Liver (tissue), 8 donors: ENCODE measurements at regions not wholly inside any gene's neighbourhood (a gene's known extent, or its start where the extent isn't known, plus 50 kb on each side); places are given as distances from the start of the nearest gene placed in this dataset.

Experiments used
- DNase-seq: peaks from one replicate; pipeline ENCODE4 v3.0.0-alpha.2; 2017; ENCODE audit warnings: low spot score
- H3K27ac ChIP-seq, 2 donors: one replicate each; pipeline ENCODE4 v1.7.0; 2013; ENCODE audit warnings: inconsistent platforms in 2 of 2, low read length in 2 of 2, control low read depth in 1 of 2, low read depth in 1 of 2, mild to moderate bottlenecking in 1 of 2
- H3K27me3 ChIP-seq, 4 donors: one replicate each; pipeline versions ENCODE4 v1.6.1 to v1.7.0; 2013; ENCODE audit warnings: low read length in 3 of 4, inconsistent platforms in 1 of 4, mild to moderate bottlenecking in 1 of 4, moderate library complexity in 1 of 4; ENCODE audit not compliant: control insufficient read depth in 4 of 4, insufficient read depth in 4 of 4
- H3K36me3 ChIP-seq, 4 donors: one replicate each; pipeline versions ENCODE4 v1.6.1 to v1.7.0; 2013; ENCODE audit warnings: low read length in 3 of 4, mild to moderate bottlenecking in 3 of 4, low read depth in 1 of 4, moderate library complexity in 1 of 4; ENCODE audit not compliant: control insufficient read depth in 4 of 4, insufficient read depth in 3 of 4
- H3K4me1 ChIP-seq, 4 donors: one replicate each; pipeline versions ENCODE4 v1.6.1 to v1.7.0; 2013; ENCODE audit warnings: low read length in 3 of 4, mild to moderate bottlenecking in 3 of 4, moderate library complexity in 1 of 4; ENCODE audit not compliant: control insufficient read depth in 4 of 4, insufficient read depth in 4 of 4
- H3K4me3 ChIP-seq, 3 donors: one replicate each; pipeline versions ENCODE4 v1.6.1 to v1.7.0; 2013; ENCODE audit warnings: low read length in 3 of 3, control low read depth in 1 of 3, low read depth in 1 of 3, mild to moderate bottlenecking in 1 of 3
- H3K9ac ChIP-seq, 2 donors: one replicate each; pipeline ENCODE4 v1.7.0; 2013; ENCODE audit warnings: low read length in 2 of 2, mild to moderate bottlenecking in 2 of 2, moderate library complexity in 2 of 2, control low read depth in 1 of 2, low read depth in 1 of 2
- H3K9me3 ChIP-seq, 4 donors: one replicate each; pipeline versions ENCODE4 v1.6.1 to v1.7.0; 2013; ENCODE audit warnings: low read length in 3 of 4; ENCODE audit not compliant: control insufficient read depth in 4 of 4
- EGR1 ChIP-seq, 2 donors: IDR thresholded peaks; 2 replicates each; pipeline ENCODE4 v1.6.1; 2016 to 2018; ENCODE audit warnings: antibody characterized with exemption in 2 of 2, low read depth in 2 of 2
- FOXA2 ChIP-seq: IDR thresholded peaks from 2 replicates; pipeline ENCODE4 v1.6.1; 2016; ENCODE audit warnings: antibody characterized with exemption
- GABPA ChIP-seq, 2 donors: IDR thresholded peaks in 1 of 2; conservative IDR thresholded peaks in 1 of 2; 2 replicates each; pipeline ENCODE4 v1.6.1; 2016; ENCODE audit warnings: antibody characterized with exemption in 2 of 2, mild to moderate bottlenecking in 1 of 2, moderate library complexity in 1 of 2
- HNF4A ChIP-seq, 2 donors: conservative IDR thresholded peaks; 2 replicates each; pipeline ENCODE4 v1.6.1; 2016; ENCODE audit warnings: antibody characterized with exemption in 2 of 2, mild to moderate bottlenecking in 2 of 2
- HNF4G ChIP-seq: IDR thresholded peaks from 2 replicates; pipeline ENCODE4 v1.6.1; 2016; ENCODE audit warnings: antibody characterized with exemption
- JUND ChIP-seq, 2 donors: IDR thresholded peaks; 2 replicates each; pipeline ENCODE4 v1.6.1; 2016; ENCODE audit warnings: antibody characterized with exemption in 2 of 2
- RAD21 ChIP-seq, 2 donors: IDR thresholded peaks; 2 replicates each; pipeline ENCODE4 v1.6.1; 2016; ENCODE audit warnings: antibody characterized with exemption in 2 of 2, mild to moderate bottlenecking in 2 of 2
- RXRA ChIP-seq, 2 donors: IDR thresholded peaks; 2 replicates each; pipeline ENCODE4 v1.6.1; 2017 to 2018; ENCODE audit warnings: antibody characterized with exemption in 2 of 2, mild to moderate bottlenecking in 1 of 2
- TAF1 ChIP-seq: conservative IDR thresholded peaks from 2 replicates; pipeline ENCODE4 v1.6.1; 2016; ENCODE audit warnings: antibody characterized with exemption, mild to moderate bottlenecking
- WGBS: extraction: QIAGEN DNeasy Blood & Tissue Kit; methylation state at CpG from one replicate; pipeline ENCODE4 v1.1.7; 2013; 5-methylcytosine and 5-hydroxymethylcytosine counted together
- TF ChIP-seq, protein P1 (sequence below): IDR thresholded peaks from 2 replicates; pipeline ENCODE4 v1.6.1; 2016; ENCODE audit warnings: antibody characterized with exemption, mild to moderate bottlenecking
- TF ChIP-seq, protein P2 (sequence below): IDR thresholded peaks from 2 replicates; pipeline ENCODE4 v1.6.1; 2016; ENCODE audit warnings: antibody characterized with exemption
- TF ChIP-seq, protein P3 (sequence below): IDR thresholded peaks from 2 replicates; pipeline ENCODE4 v1.6.1; 2016; ENCODE audit warnings: antibody characterized with exemption
- TF ChIP-seq, protein P4 (sequence below): IDR thresholded peaks from 2 replicates; pipeline ENCODE4 v1.6.1; 2016; ENCODE audit warnings: antibody characterized with exemption
- TF ChIP-seq, protein P5 (sequence below): fragments of 150-350 bp; IDR thresholded peaks from 2 replicates; pipeline ENCODE4 v1.5.1; 2017; ENCODE audit warnings: improper control_type of control experiment, low read depth, low read length; ENCODE audit not compliant: missing input control
- donor health status: healthy.
- donor health status: healthy.
- donor health status: healthy.
- donor health status: healthy.
- donor health status: healthy.

DNA sequence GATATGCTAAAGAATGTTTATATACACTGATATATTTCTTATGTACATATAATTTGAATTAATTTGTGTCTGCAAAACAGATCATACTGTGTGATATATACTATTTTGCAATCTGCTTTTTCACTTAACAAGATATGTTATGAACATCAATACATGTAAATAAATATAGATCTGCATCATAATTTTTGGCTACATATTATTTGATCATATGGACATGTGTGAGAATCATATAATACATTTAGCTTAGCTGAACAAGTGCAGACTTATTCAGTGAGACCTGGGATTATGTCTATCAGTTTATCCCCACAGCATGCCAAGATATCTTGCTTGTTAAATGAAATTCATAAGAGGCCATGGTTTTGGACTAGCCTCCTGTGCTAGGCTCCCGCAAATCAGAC, 474.3 kb downstream of the ARHGEF28 start:
- WGBS = 97% methylated on average over 1 of the region's 1 CpG
- no peaks in the 10 kb centered on the region for H3K36me3 ChIP-seq
- H3K4me3 ChIP-seq = no peak overlapping the region
- no peaks in the 10 kb centered on the region for H3K27me3 ChIP-seq
- peaks cover 0 to 9% (median 2%) of the 10 kb centered on the region in 4 donors for H3K4me1 ChIP-seq
- H3K9ac ChIP-seq = no peak overlapping the region
- H3K9me3 ChIP-seq = peaks cover 0 to 8% (median 3%) of the 10 kb centered on the region in 4 donors
- DNase-seq = no peak
- H3K27ac ChIP-seq = no peak overlapping the region
- TF ChIP-seq HNF4A (conservative IDR thresholded peaks at IDR 0.05) = no peak
- TF ChIP-seq GABPA (IDR thresholded peaks at IDR 0.05 in 1 of 2, conservative IDR thresholded peaks at IDR 0.05 in 1 of 2) = no peak
- TF ChIP-seq RXRA (IDR thresholded peaks at IDR 0.05) = no peak
- no peak for TF ChIP-seq TAF1
- TF ChIP-seq, protein P1, sequence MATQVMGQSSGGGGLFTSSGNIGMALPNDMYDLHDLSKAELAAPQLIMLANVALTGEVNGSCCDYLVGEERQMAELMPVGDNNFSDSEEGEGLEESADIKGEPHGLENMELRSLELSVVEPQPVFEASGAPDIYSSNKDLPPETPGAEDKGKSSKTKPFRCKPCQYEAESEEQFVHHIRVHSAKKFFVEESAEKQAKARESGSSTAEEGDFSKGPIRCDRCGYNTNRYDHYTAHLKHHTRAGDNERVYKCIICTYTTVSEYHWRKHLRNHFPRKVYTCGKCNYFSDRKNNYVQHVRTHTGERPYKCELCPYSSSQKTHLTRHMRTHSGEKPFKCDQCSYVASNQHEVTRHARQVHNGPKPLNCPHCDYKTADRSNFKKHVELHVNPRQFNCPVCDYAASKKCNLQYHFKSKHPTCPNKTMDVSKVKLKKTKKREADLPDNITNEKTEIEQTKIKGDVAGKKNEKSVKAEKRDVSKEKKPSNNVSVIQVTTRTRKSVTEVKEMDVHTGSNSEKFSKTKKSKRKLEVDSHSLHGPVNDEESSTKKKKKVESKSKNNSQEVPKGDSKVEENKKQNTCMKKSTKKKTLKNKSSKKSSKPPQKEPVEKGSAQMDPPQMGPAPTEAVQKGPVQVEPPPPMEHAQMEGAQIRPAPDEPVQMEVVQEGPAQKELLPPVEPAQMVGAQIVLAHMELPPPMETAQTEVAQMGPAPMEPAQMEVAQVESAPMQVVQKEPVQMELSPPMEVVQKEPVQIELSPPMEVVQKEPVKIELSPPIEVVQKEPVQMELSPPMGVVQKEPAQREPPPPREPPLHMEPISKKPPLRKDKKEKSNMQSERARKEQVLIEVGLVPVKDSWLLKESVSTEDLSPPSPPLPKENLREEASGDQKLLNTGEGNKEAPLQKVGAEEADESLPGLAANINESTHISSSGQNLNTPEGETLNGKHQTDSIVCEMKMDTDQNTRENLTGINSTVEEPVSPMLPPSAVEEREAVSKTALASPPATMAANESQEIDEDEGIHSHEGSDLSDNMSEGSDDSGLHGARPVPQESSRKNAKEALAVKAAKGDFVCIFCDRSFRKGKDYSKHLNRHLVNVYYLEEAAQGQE = no peak
- TF ChIP-seq FOXA2 = no peak
- TF ChIP-seq, protein P2, sequence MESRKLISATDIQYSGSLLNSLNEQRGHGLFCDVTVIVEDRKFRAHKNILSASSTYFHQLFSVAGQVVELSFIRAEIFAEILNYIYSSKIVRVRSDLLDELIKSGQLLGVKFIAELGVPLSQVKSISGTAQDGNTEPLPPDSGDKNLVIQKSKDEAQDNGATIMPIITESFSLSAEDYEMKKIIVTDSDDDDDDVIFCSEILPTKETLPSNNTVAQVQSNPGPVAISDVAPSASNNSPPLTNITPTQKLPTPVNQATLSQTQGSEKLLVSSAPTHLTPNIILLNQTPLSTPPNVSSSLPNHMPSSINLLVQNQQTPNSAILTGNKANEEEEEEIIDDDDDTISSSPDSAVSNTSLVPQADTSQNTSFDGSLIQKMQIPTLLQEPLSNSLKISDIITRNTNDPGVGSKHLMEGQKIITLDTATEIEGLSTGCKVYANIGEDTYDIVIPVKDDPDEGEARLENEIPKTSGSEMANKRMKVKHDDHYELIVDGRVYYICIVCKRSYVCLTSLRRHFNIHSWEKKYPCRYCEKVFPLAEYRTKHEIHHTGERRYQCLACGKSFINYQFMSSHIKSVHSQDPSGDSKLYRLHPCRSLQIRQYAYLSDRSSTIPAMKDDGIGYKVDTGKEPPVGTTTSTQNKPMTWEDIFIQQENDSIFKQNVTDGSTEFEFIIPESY = no peak
- no peak for TF ChIP-seq JUND (IDR thresholded peaks at IDR 0.05)
- TF ChIP-seq, protein P3, sequence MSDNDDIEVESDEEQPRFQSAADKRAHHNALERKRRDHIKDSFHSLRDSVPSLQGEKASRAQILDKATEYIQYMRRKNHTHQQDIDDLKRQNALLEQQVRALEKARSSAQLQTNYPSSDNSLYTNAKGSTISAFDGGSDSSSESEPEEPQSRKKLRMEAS = no peak
- TF ChIP-seq RAD21 (IDR thresholded peaks at IDR 0.05) = no peak
- no peak for TF ChIP-seq HNF4G
- TF ChIP-seq, protein P4, sequence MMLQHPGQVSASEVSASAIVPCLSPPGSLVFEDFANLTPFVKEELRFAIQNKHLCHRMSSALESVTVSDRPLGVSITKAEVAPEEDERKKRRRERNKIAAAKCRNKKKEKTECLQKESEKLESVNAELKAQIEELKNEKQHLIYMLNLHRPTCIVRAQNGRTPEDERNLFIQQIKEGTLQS = no peak
- TF ChIP-seq, protein P5, sequence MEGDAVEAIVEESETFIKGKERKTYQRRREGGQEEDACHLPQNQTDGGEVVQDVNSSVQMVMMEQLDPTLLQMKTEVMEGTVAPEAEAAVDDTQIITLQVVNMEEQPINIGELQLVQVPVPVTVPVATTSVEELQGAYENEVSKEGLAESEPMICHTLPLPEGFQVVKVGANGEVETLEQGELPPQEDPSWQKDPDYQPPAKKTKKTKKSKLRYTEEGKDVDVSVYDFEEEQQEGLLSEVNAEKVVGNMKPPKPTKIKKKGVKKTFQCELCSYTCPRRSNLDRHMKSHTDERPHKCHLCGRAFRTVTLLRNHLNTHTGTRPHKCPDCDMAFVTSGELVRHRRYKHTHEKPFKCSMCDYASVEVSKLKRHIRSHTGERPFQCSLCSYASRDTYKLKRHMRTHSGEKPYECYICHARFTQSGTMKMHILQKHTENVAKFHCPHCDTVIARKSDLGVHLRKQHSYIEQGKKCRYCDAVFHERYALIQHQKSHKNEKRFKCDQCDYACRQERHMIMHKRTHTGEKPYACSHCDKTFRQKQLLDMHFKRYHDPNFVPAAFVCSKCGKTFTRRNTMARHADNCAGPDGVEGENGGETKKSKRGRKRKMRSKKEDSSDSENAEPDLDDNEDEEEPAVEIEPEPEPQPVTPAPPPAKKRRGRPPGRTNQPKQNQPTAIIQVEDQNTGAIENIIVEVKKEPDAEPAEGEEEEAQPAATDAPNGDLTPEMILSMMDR = no peak

DNA sequence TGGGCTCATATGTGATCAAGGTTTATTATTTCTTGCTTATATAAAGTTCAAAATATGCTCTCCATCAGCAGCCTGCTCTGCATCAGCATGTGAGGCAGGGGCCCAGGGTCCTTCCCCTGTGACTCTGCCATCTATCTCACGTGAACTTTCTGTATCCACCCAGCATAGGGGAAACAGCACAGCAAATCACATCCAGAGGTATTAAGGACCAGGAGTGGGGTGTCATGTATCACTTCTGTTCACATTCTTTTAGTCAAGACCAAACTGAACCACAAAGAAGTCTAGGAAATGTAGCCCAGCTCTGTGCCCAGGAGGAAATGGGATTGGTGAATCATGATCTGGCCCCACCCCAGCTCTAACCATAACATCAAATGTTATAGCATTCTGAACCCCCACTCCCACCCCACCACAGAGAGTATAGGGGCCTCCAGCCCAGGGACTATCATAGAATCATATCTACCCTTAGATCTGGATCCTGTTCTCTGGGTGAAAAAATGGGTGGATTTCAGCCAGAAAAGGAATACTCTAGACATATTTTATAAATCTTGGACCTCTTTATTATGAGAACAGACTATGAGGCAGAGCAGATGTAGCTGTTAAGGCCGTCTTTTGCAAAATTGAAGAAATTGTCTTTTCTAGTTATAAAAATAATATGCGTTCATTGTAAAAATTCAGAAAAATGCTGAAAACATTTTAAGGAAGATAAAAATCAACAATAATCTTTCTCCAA, 473.7 kb downstream of the ARHGEF28 start:
- peaks cover 0 to 8% (median 3%) of the 10 kb centered on the region in 4 donors for H3K9me3 ChIP-seq
- H3K4me3 ChIP-seq = no peak overlapping the region
- TF ChIP-seq, protein P5 = no peak
- no peak for TF ChIP-seq EGR1 (IDR thresholded peaks at IDR 0.05; ENCODE audit: low read depth in 2 of 2)
- TF ChIP-seq JUND (IDR thresholded peaks at IDR 0.05) = no peak
- TF ChIP-seq GABPA (IDR thresholded peaks at IDR 0.05 in 1 of 2, conservative IDR thresholded peaks at IDR 0.05 in 1 of 2) = no peak
- TF ChIP-seq HNF4G = no peak
- no peak for TF ChIP-seq RXRA (IDR thresholded peaks at IDR 0.05)
- TF ChIP-seq RAD21 (IDR thresholded peaks at IDR 0.05) = no peak
- TF ChIP-seq, protein P2 = no peak
- no peak overlapping the region for H3K27ac ChIP-seq
- 94% methylated on average over 3 of the region's 3 CpGs for WGBS
- H3K9ac ChIP-seq = no peak overlapping the region
- no peaks in the 10 kb centered on the region for H3K36me3 ChIP-seq
- H3K27me3 ChIP-seq = no peaks in the 10 kb centered on the region
- peaks cover 0 to 5% (median 2%) of the 10 kb centered on the region in 4 donors for H3K4me1 ChIP-seq
- no peak for DNase-seq
